ENCODE measurements at regions not wholly inside any gene's neighbourhood (a gene's known extent, or its start where the extent isn't known, plus 50 kb on each side); places are given as distances from the start of the nearest gene placed in this dataset.
A peak's percentile ranks its signal among the peaks of the same experiment; 100 is the strongest.
"Not testable (repeated sequence)": the region's sequence is repeated elsewhere in the genome, so short reads cannot be mapped to it uniquely, and the experiment has no call there.

GRCh38 chr5:62757686-62758085 is 179.1 kb downstream of the LRRC70 start:
- DNase-seq = not testable (repeated sequence)

DNA sequence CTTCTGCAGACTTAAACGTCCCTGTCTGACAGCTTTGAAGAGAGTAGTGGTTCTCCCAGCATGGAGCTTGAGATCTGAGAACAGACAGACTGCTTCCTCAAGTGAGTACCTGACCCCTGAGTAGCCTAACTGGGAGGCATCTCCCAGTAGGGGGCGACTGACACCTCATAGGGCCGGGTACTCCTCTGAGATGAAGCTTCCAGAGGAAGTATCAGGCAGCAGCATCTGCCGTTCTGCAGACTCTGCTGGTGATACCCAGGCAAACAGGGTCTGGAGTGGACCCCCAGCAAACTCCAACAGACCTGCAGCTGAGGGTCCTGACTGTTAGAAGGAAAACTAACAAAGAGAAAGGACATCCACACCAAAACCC is 174.4 kb downstream of the LRRC70 start:
- not testable (repeated sequence) for DNase-seq

DNA sequence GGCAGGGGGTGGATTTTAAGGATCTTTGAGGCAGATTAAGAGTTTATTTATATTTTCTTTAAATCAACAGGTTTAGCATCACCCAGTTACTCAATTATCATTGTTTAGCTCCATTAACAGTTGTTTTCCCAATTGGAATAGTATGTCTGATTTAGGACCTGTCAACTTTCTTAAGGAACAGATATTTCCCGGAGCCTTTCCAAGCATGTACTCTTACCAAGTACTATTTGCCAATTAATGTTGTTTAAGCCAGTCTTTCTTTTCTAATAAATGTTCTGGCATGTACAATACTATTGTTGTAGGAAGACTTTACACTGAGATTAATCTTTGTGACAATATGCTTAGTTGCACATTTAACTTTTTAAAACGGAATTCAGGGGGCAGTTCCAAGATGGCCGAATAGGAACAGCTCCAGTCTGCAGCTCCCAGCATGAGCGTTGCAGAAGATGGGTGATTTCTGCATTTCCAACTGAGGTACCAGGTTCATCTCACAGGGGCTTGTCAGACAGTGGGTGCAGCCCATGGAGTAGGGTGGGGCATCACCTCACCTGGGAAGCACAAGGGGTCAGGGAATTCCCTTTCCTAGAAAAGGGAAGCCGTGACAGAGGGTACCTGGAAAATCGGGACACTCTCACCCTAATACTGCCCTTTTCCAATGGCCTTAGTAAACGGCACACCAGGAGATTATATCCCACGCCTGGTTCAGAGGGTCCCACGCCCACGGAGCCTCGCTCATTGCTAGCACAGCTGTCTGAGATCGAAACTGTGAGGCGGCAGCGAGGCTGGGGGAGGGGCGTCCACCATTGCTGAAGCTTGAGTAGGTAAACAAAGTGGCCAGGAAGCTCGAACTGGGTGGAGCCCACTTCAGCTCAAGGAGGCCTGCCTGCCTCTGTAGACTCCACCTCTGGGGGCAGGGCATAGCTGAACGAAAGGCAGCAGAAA is 173.7 kb downstream of the LRRC70 start:
- DNase-seq = not testable (repeated sequence)

DNA sequence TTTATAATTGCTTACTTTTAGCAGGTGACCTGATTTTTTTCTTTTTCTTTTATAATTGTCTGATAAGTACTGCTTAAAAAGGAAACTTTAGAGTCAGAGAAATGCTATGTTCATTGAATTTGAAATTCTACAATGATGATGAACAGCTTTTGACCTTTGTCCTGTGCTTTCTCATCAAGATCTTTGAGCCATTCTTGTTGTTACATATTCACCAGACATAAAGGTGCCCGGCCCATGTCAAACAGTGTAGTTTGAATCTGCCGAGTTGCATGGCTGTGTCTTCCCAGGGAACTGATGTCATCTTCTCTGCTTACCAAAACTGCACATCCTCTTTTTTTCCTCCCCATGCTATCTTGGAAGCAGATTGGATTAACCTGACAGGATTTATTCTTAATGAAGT is 163.6 kb downstream of the LRRC70 start:
- DNase-seq = no peak

GRCh38 chr5:62741761-62742160 is 163.1 kb downstream of the LRRC70 start:
- peak; percentile 10 for DNase-seq

DNA sequence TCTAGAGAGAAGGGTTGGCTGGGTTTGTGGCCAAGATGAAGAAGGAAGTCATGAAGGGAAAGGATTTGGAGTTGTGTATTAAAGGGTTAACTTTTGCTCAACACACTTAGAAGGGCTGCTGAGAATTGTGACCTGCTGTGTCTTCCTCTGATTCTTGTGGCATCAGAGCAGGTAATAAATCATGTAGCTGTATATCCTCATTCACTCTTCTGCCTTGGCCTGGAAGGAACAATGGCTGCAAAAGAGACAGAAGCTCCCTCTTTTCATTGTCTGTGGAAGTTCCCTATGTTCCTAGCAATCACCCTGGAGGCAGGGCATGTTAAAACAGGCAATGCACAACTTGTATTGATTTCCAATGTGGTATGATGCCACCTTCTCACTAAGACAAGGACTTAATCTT is 159.1 kb downstream of the LRRC70 start:
- no peak for DNase-seq

DNA sequence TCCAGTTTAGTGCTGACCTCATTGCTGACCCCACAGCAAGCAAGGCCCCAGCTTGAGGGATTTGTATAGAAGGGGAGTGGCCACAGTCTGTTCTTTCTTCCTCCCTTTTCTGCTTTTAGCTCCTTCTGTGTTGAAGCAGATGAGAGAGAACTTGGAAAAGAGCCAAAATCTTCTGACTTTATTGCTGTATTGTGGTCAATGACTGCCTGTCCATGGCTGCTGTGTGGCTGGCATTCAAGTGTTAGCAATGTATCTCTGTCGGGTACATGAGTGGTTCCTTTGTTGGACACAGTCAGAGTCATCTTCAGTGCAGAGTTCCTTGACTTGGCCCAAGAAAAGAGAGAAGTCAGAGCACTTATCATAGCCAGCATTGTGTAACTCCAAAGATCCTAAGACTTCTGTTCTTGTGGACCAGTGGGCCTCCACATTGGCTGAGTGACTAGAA is 154.1 kb downstream of the LRRC70 start:
- peak; percentile 47 for DNase-seq

DNA sequence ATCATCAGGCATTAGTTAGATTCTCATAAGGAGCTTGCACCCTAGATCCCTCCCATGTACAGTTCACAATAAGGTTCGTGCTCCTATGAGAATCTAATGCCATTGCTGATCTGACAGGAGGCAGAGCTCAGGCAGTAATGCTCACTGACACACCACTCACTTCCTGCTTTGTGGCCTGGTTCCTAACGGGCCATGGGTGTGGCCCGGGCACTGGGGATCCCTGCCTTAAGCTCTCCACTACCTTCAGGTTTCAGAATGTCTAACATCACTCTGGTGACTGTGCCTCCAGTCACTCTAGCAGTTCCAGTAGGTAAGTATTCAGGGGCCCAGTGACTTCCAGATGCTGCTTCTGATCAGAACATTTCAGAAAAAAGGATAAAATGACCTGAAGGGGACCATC is 152.4 kb downstream of the LRRC70 start:
- no peak for DNase-seq

GRCh38 chr5:62729675-62730074 is 151.1 kb downstream of the LRRC70 start:
- DNase-seq = no peak

DNA sequence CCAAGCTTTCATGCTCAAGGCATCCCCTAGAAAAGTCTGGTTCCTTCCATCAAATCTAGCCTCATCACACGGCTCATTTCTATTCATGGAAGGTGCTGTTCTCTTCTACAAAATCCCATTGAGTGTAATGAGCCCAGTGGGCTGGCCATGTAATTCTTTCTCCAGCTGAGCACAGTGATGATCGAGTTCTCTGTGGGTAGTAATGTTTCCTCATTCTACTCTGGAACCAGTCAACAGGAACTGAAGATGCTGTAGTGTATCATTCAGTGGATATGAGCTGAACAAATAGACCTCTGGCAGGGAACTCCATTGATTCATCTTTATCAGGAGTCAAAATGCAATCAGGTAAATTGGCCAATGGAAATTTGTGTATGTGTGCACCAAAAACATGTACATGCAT is 149.2 kb downstream of the LRRC70 start:
- no peak for DNase-seq

GRCh38 chr5:62727184-62727583 is 148.6 kb downstream of the LRRC70 start:
- no peak for DNase-seq

DNA sequence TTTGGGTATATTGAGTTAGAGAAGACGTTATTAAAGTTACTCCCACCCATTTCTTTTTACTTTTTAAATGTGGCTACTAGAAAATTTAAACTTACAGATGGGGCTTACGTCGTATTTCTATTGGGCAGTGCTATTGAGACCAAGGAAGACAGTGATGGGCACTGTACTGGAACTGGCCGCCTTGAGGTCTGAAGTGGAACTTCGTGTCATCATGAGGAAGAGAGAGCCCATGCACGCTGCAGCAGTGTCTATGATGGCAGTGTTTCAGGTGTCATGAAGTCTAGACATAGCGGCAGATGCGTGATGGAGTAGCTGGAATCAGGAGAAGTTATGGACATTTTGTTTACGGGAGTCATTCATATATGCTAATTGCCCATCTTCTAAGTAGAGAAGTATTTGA is 143.7 kb downstream of the LRRC70 start:
- no peak for DNase-seq

DNA sequence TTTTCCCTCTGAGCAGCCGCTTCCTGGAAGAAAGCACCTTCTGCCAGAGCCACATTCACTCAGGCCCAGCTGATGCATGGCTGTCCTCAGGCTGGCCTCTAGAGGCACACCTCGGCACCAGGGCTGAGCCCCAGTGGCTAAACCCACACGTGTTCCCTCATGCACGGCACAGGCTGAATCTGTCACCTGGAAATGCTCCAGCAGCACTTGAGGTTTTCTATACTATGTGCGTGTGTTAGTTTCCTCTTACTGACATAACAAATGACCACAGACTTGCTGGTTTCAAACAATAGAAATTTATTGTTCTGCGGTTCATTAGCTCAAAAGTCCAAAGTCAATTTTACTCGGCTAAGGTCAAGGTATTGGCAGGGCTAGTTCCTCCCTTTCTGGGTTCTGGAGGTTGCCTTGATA is 141.4 kb downstream of the LRRC70 start:
- peak; percentile 47 for DNase-seq

DNA sequence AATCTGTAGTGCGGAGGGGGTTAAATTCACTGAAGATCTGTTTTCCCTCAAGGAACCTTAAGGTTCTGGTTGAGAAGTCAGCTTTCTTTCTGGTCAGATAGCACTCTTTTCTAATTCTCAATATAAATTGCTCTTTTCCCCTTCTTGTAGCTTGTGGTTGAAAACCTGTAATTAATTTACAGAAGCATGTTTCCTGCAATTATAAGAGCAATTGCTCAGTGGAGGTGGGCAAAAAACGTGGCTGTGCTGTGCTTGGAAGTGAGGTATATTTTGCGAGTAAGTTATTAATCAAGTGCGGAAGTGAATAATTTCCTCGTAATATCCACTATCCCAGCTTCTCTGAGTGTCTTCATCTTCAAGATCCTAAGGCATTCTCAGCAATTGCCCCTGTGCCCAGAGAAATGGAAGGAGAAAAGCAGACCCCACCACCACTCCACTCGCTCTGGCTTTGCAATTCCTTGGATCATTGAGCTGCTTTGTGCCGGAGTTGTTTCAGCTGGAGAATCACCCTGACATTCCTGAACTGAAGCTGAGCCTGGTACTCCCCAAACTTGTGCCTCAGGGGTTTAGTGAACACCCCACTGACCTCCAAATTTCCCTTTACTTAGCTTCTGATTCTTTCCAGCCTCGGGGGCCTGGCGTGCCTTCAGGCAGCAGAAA is 140.6 kb downstream of the LRRC70 start:
- DNase-seq = no peak

GRCh38 chr5:62718324-62718723 is 139.7 kb downstream of the LRRC70 start:
- DNase-seq = no peak

GRCh38 chr5:62717301-62717933 is 138.8 kb downstream of the LRRC70 start:
- DNase-seq = no peak

GRCh38 chr5:62714296-62714695 is 135.7 kb downstream of the LRRC70 start:
- no peak for DNase-seq

DNA sequence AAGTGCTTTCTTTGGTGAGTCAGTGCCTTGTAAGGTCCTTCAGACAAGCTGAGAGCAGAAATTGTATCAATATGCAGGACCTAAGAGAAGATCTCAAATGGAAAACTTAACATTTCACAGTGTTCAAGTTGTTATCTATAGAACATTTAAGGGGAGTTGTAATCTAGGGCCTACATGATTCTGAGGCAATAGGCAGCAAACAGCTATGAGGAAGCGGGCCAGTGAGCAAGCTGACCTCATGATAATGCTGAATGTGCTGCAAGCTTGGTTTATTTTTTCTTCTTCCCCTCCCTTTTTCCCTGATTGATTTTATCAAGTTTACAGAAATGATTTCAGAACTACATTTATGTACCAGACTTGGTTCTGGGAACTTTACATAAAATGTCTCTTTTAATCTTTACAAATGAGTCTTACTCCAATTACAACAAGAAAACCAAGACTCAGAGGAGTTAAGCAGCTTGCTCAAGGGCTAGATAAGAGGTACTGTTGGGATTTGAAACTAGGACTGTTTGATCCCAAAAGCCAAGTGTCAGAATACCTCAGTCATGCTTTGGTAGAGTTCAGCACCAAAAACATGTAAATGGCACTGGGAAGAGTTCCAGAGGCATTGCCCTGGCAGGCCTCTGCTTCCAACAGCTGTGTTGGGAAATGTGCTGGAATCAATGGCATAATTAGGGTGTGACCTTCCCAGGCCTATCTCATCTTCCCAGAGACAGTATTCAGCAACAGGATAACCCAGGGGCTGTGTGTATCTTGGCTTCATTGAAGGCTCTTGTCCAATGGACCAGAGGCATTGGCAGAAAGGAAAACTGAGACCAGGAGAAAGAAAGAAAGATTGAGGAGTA is 130.1 kb downstream of the LRRC70 start:
- DNase-seq = no peak

DNA sequence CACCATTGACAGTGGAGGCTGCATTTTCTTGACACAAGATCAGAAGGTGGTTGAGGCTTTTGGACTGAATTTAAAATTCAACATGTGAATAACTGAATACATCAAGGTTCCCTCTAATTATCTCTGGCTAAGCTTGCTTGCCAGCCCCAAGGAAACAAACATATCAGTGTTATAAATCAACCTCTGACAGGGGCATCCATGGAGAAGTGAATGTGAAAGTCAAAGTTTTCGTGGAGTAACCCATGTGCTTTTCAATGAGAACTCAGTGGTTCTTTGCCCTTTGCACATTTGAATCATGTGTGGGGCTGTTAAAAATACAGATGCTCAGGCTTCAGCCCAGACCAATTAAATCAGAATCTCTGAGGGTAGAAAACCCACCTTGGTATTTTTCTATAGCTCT is 128.9 kb downstream of the LRRC70 start:
- DNase-seq = no peak

GRCh38 chr5:62707131-62707530 is 128.5 kb downstream of the LRRC70 start:
- DNase-seq = no peak

DNA sequence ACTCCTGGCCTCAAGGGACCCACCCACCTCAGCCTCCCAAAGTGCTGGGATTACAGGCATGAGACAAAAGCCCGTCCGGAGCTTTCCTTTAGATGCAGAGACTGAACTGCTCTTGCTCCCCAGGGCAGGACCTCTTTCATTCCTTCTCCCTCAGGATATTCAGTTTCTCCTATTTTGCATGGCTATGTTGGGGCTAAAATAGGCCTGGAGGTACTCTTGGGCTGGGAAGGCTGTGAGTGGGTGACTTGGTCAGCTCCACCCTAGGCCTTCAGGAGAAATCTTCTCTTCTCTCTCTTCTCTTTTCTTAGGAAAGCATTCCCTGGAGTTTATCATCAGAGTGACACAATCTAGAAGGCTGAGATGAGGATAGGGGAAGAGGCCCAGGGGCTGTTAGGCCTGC is 126.4 kb downstream of the LRRC70 start:
- DNase-seq = no peak

- DNase-seq = no peak
Measured at GRCh38 chr5:62702126-62702525, 123.5 kb downstream of the LRRC70 start.

- DNase-seq = no peak
Measured at GRCh38 chr5:62701036-62701435, 122.4 kb downstream of the LRRC70 start.
